A673 (cell line): ENCODE measurements at regions not wholly inside any gene's neighbourhood (a gene's known extent, or its start where the extent isn't known, plus 50 kb on each side); places are given as distances from the start of the nearest gene placed in this dataset.

Experiments used
- CTCF ChIP-seq: fragments of 300-800, 200-600 bp; sonication (generic); conservative IDR thresholded peaks from 2 replicates; pipeline ENCODE4 v1.5.1; 2017; ENCODE audit warnings: low read depth, mild to moderate bottlenecking, antibody characterized with exemption, low read length, moderate library complexity, mixed read lengths
- EZH2 ChIP-seq: fragments of 200-600 bp; sonication (generic); IDR thresholded peaks from 2 replicates; pipeline ENCODE4 v1.6.1; 2017; ENCODE audit warnings: borderline replicate concordance, low read depth, mild to moderate bottlenecking, mixed read lengths, antibody characterized with exemption, low read length; ENCODE audit not compliant: poor library complexity, severe bottlenecking

GRCh38 chr2:120855855-120856405 lies 120.3 kb downstream of the GLI2 start:
- TF ChIP-seq CTCF = no peak
- no peak for TF ChIP-seq EZH2
